HT-29 (cell line): ENCODE measurements at regions not wholly inside any gene's neighbourhood (a gene's known extent, or its start where the extent isn't known, plus 50 kb on each side); places are given as distances from the start of the nearest gene placed in this dataset.
"Not testable (repeated sequence)": the region's sequence is repeated elsewhere in the genome, so short reads cannot be mapped to it uniquely, and the experiment has no call there.

Experiments
- DNase-seq: peaks from one replicate; pipeline ENCODE4 v3.0.0-alpha.2; 2015; ENCODE audit warnings: low spot score

- DNase-seq = no peak
These were observed 636.2 kb upstream of the SPRY2 start for GRCh38 chr13:80977168-80977567.

GRCh38 chr13:80975903-80976302, 635.0 kb upstream of the SPRY2 start:
- DNase-seq = no peak

- DNase-seq = no peak
These were observed 632.8 kb upstream of the SPRY2 start for GRCh38 chr13:80973721-80974120.

- DNase-seq = no peak
These were observed 632.0 kb upstream of the SPRY2 start for GRCh38 chr13:80972857-80973478.

GRCh38 chr13:80965097-80965496, 624.2 kb upstream of the SPRY2 start:
- DNase-seq = no peak

- no peak for DNase-seq
These were observed 621.9 kb upstream of the SPRY2 start for GRCh38 chr13:80962855-80963254.

GRCh38 chr13:80962173-80962572, 621.2 kb upstream of the SPRY2 start:
- DNase-seq = no peak

GRCh38 chr13:80957019-80957655, 616.2 kb upstream of the SPRY2 start:
- DNase-seq = no peak

GRCh38 chr13:80955501-80955900, 614.6 kb upstream of the SPRY2 start:
- no peak for DNase-seq

GRCh38 chr13:80952158-80952557, 611.2 kb upstream of the SPRY2 start:
- DNase-seq = no peak

- DNase-seq = peak; percentile 12
These were observed 605.3 kb upstream of the SPRY2 start for GRCh38 chr13:80946008-80946802.

- peak; percentile 63 for DNase-seq
These were observed 604.4 kb upstream of the SPRY2 start for GRCh38 chr13:80945328-80945727.

GRCh38 chr13:80939581-80939980, 598.7 kb upstream of the SPRY2 start:
- no peak for DNase-seq

- DNase-seq = no peak
These were observed 590.8 kb upstream of the SPRY2 start for GRCh38 chr13:80931766-80932165.

- no peak for DNase-seq
These were observed 590.2 kb upstream of the SPRY2 start for GRCh38 chr13:80931118-80931517.

- no peak for DNase-seq
These were observed 587.3 kb upstream of the SPRY2 start for GRCh38 chr13:80928241-80928640.

GRCh38 chr13:80926024-80926423, 585.1 kb upstream of the SPRY2 start:
- DNase-seq = not testable (repeated sequence)

- no peak for DNase-seq
These were observed 583.7 kb upstream of the SPRY2 start for GRCh38 chr13:80924596-80924995.

GRCh38 chr13:80923907-80924306, 583.0 kb upstream of the SPRY2 start:
- no peak for DNase-seq

- DNase-seq = no peak
These were observed 581.0 kb upstream of the SPRY2 start for GRCh38 chr13:80921971-80922370.

- no peak for DNase-seq
These were observed 580.6 kb upstream of the SPRY2 start for GRCh38 chr13:80921541-80921940.

- DNase-seq = no peak
These were observed 565.9 kb upstream of the SPRY2 start for GRCh38 chr13:80906860-80907259.

GRCh38 chr13:80904386-80904785, 563.5 kb upstream of the SPRY2 start:
- no peak for DNase-seq
